CD14-positive monocyte (primary cell): ENCODE measurements at regions not wholly inside any gene's neighbourhood (a gene's known extent, or its start where the extent isn't known, plus 50 kb on each side); places are given as distances from the start of the nearest gene placed in this dataset.

ENCODE experiments used
- DNase-seq, 3 donors: peaks; one replicate each; pipeline ENCODE4 v3.0.0-alpha.2; 2011 to 2022
- H2AFZ ChIP-seq: 2 replicates; pipeline ENCODE4 v1.6.0; 2012; ENCODE audit warnings: mild to moderate bottlenecking, low read depth, low read length, inconsistent platforms; ENCODE audit not compliant: insufficient read depth, poor library complexity, severe bottlenecking
- H3K27ac ChIP-seq, 2 donors: 1 replicate in 1 of 2; 2 replicates in 1 of 2; pipeline ENCODE4 v1.5.1; 2012 to 2013; ENCODE audit warnings: low read length in 2 of 2, control low read depth in 1 of 2, inconsistent platforms in 1 of 2, low read depth in 1 of 2, mild to moderate bottlenecking in 1 of 2
- H3K27me3 ChIP-seq, 2 donors: one replicate each; pipeline versions ENCODE4 v1.6.0 to v1.6.1; 2011 to 2013; ENCODE audit warnings: low read length in 2 of 2; ENCODE audit not compliant: control insufficient read depth in 2 of 2, insufficient read depth in 2 of 2
- H3K36me3 ChIP-seq, 2 donors: replicated peaks in 1 of 2; 1 replicate in 1 of 2; 2 replicates in 1 of 2; pipeline versions ENCODE4 v1.5.1 to v1.6.1; 2012 to 2013; ENCODE audit warnings: low read length in 2 of 2, control low read depth in 1 of 2, inconsistent platforms in 1 of 2, mild to moderate bottlenecking in 1 of 2; ENCODE audit not compliant: insufficient read depth in 2 of 2, control insufficient read depth in 1 of 2
- H3K4me1 ChIP-seq, 2 donors: 1 replicate in 1 of 2; 2 replicates in 1 of 2; pipeline versions ENCODE4 v1.5.1 to v1.6.1; 2012 to 2013; ENCODE audit warnings: low read length in 2 of 2, control low read depth in 1 of 2, inconsistent platforms in 1 of 2, mild to moderate bottlenecking in 1 of 2, moderate library complexity in 1 of 2; ENCODE audit not compliant: insufficient read depth in 2 of 2, control insufficient read depth in 1 of 2
- H3K4me2 ChIP-seq: replicated peaks from 2 replicates; pipeline ENCODE3; 2012; ENCODE audit warnings: low read length, moderate library complexity, mild to moderate bottlenecking; ENCODE audit not compliant: poor library complexity, severe bottlenecking; ENCODE audit errors: extremely low read depth
- H3K4me3 ChIP-seq, 3 experiments: fragments of 200-600 bp in 1 of 3; sonication (generic) in 1 of 3; replicated peaks in 1 of 3; 1 replicate in 2 of 3; 2 replicates in 1 of 3; pipeline ENCODE4 v1.5.1; 2011 to 2013; ENCODE audit warnings: low read length in 3 of 3, mild to moderate bottlenecking in 3 of 3, control low read depth in 2 of 3, low read depth in 2 of 3, inconsistent platforms in 1 of 3, moderate library complexity in 1 of 3
- H3K79me2 ChIP-seq: 2 replicates; pipeline ENCODE4 v1.6.0; 2012; ENCODE audit warnings: mild to moderate bottlenecking, control low read depth, inconsistent platforms, low read length, moderate library complexity; ENCODE audit not compliant: insufficient read depth
- H3K9ac ChIP-seq: 2 replicates; pipeline ENCODE4 v1.6.0; 2017; ENCODE audit warnings: low read length, mild to moderate bottlenecking; ENCODE audit not compliant: insufficient read depth, poor library complexity, severe bottlenecking
- H3K9me3 ChIP-seq, 2 donors: replicated peaks in 1 of 2; 1 replicate in 1 of 2; 2 replicates in 1 of 2; pipeline versions ENCODE4 v1.5.1 to v1.6.1; 2012 to 2013; ENCODE audit warnings: low read length in 2 of 2, control low read depth in 1 of 2; ENCODE audit not compliant: control insufficient read depth in 1 of 2, insufficient read depth in 1 of 2
- H4K20me1 ChIP-seq: 2 replicates; pipeline ENCODE4 v1.6.0; 2012; ENCODE audit warnings: mild to moderate bottlenecking, low read length, control low read depth, moderate library complexity; ENCODE audit not compliant: insufficient read depth
- H3K27ac Mint-ChIP-seq, 7 donors: one replicate each; pipeline ENCODE4 v1.8.0; 2020; ENCODE audit warnings: mild to moderate bottlenecking in 7 of 7, mixed read lengths in 7 of 7, moderate library complexity in 6 of 7, inconsistent platforms in 2 of 7
- H3K27me3 Mint-ChIP-seq, 3 donors: one replicate each; pipeline ENCODE4 v1.8.0; 2021 to 2022; ENCODE audit warnings: low read depth in 3 of 3, mild to moderate bottlenecking in 3 of 3, mixed read lengths in 3 of 3, moderate library complexity in 3 of 3, inconsistent platforms in 1 of 3
- H3K36me3 Mint-ChIP-seq, 2 donors: one replicate each; pipeline ENCODE4 v1.8.0; 2020; ENCODE audit warnings: mixed read lengths in 2 of 2, inconsistent platforms in 1 of 2, mild to moderate bottlenecking in 1 of 2
- H3K4me1 Mint-ChIP-seq: one replicate; pipeline ENCODE4 v1.8.0; 2020; ENCODE audit warnings: mild to moderate bottlenecking, mixed read lengths
- H3K4me3 Mint-ChIP-seq, 2 donors: one replicate each; pipeline ENCODE4 v1.8.0; 2020; ENCODE audit warnings: mild to moderate bottlenecking in 2 of 2, mixed read lengths in 2 of 2, moderate library complexity in 1 of 2
- H3K9me3 Mint-ChIP-seq, 7 donors: one replicate each; pipeline ENCODE4 v1.8.0; 2020 to 2022; ENCODE audit warnings: mixed read lengths in 7 of 7, mild to moderate bottlenecking in 6 of 7, moderate library complexity in 6 of 7, inconsistent platforms in 2 of 7
- WGBS: methylation state at CpG from one replicate; pipeline ENCODE4 v1.1.5; 2013; ENCODE audit warnings: missing lambda C conversion rate; ENCODE audit not compliant: insufficient coverage; 5-methylcytosine and 5-hydroxymethylcytosine counted together
- intact Hi-C, 2 donors: fragments of 100-400 bp; cut with micrococcal nuclease; formaldehyde crosslinking; loops; one replicate each; pipeline versions ENCODE4 v1.15.0 to v1.15.1; 2023
- TF ChIP-seq, protein P1 (sequence below): fragments of 200-600 bp; IDR thresholded peaks from one replicate; pipeline ENCODE4 v1.8.0; 2022; ENCODE audit warnings: antibody characterized with exemption, mild to moderate bottlenecking

DNA sequence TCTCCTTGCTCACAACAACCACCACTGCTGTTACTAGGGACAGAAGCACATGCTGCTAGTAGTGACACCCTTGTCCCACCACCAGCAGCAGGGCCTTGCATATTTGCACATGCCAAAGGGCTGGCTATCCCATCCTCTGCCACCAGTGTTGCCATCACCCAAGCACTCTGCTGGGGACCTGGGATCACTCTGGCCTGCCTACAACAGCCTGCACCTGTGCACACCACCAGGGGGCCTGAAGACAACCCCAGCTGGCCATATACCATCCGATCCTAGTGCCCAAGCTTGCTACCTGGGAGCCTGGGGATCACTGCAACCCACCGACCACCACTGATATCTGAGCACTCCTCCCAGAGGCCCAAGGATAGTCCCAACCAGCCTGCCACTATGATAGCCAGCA, 99.9 kb upstream of the FANCL start:
- H3K36me3 ChIP-seq: no peaks in the 10 kb centered on the region
- H2AFZ ChIP-seq: no peak overlapping the region
- Mint-ChIP-seq H3K4me1 (no peaks in the 10 kb centered on the region), H3K27ac (no peak overlapping the region), H3K36me3 (no peaks in the 10 kb centered on the region), H3K27me3 (no peaks in the 10 kb centered on the region), H3K9me3 (peaks cover 3 to 25% (median 12%) of the 10 kb centered on the region in 7 donors), H3K4me3 (no peak overlapping the region)
- no peaks in the 10 kb centered on the region for H3K27me3 ChIP-seq
- intact Hi-C loops: no loop called here
- no peak overlapping the region for H3K4me3 ChIP-seq
- no peak overlapping the region for H3K4me2 ChIP-seq
- no peak for DNase-seq
- H3K9me3 ChIP-seq: peaks cover 14 to 15% of the 10 kb centered on the region in 2 donors
- H3K27ac ChIP-seq: no peak overlapping the region
- H3K79me2 ChIP-seq: no peaks in the 10 kb centered on the region
- no peaks in the 10 kb centered on the region for H3K4me1 ChIP-seq
- H3K9ac ChIP-seq: no peak overlapping the region
- WGBS: 83% methylated on average over 2 of the region's 2 CpGs
- TF ChIP-seq, protein P1, sequence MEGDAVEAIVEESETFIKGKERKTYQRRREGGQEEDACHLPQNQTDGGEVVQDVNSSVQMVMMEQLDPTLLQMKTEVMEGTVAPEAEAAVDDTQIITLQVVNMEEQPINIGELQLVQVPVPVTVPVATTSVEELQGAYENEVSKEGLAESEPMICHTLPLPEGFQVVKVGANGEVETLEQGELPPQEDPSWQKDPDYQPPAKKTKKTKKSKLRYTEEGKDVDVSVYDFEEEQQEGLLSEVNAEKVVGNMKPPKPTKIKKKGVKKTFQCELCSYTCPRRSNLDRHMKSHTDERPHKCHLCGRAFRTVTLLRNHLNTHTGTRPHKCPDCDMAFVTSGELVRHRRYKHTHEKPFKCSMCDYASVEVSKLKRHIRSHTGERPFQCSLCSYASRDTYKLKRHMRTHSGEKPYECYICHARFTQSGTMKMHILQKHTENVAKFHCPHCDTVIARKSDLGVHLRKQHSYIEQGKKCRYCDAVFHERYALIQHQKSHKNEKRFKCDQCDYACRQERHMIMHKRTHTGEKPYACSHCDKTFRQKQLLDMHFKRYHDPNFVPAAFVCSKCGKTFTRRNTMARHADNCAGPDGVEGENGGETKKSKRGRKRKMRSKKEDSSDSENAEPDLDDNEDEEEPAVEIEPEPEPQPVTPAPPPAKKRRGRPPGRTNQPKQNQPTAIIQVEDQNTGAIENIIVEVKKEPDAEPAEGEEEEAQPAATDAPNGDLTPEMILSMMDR: no peak
- H4K20me1 ChIP-seq: no peaks in the 10 kb centered on the region

GRCh38 chr2:58339548-58340243, 98.6 kb upstream of the FANCL start:
- intact Hi-C loops: no loop called here
- Histone ChIP-seq H3K4me3 (no peak overlapping the region), H3K27me3 (no peaks in the 10 kb centered on the region), H3K9ac (no peak overlapping the region), H3K4me2 (no peak overlapping the region), H2AFZ (no peak overlapping the region), H3K9me3 (peaks cover 14 to 15% of the 10 kb centered on the region in 2 donors), H3K27ac (no peak overlapping the region), H3K79me2 (no peaks in the 10 kb centered on the region), H3K4me1 (no peaks in the 10 kb centered on the region), H4K20me1 (no peaks in the 10 kb centered on the region), H3K36me3 (no peaks in the 10 kb centered on the region)
- Mint-ChIP-seq H3K36me3 (no peaks in the 10 kb centered on the region), H3K4me3 (no peak overlapping the region), H3K4me1 (no peaks in the 10 kb centered on the region), H3K9me3 (peaks cover 2 to 25% (median 12%) of the 10 kb centered on the region in 7 donors), H3K27me3 (no peaks in the 10 kb centered on the region), H3K27ac (no peak overlapping the region)
- TF ChIP-seq, protein P1: no peak
- DNase-seq: no peak
